Stimulated activated CD4-positive, alpha-beta T cell treated with anti-CD3 and anti-CD28 coated beads, Interleukin-2, amount 100 ng/mL, for 24 hours (primary cell): ENCODE measurements at regions not wholly inside any gene's neighbourhood (a gene's known extent, or its start where the extent isn't known, plus 50 kb on each side); places are given as distances from the start of the nearest gene placed in this dataset.

ENCODE experiments used
- DNase-seq, 2 donors: peaks; one replicate each; pipeline ENCODE4 v3.0.0-alpha.2; 2020

DNA sequence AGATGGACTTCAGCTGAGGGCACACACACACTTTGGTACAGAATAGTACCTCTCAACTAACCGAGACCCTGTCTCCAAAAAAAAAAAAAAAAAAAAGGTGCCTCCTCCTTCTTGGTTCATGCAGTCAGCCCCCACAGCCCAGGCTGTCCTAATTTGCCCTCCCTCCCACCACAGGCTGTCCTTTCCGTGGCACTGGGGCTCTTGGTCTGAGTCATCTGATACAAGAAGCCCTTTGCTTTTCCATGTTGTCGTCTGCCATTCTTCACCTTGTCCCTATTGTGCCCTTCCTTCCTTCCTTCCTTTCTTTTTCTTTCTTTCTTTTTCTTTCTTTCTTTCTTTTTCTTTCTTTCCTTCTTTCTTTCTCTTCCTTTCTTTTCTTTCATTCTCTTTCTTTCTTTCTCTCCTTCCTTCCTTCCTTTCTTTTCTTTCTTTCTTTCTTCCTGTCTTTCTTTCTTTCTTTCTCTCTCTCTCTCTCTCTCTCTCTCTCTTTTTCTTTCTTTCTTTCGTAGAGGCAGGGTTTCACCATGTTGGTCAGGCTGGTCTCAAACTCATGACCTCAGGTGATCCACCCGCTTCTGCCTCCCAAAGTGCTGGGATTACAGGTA lies 96.0 kb upstream of the IKZF1 start:
- DNase-seq: no peak

DNA sequence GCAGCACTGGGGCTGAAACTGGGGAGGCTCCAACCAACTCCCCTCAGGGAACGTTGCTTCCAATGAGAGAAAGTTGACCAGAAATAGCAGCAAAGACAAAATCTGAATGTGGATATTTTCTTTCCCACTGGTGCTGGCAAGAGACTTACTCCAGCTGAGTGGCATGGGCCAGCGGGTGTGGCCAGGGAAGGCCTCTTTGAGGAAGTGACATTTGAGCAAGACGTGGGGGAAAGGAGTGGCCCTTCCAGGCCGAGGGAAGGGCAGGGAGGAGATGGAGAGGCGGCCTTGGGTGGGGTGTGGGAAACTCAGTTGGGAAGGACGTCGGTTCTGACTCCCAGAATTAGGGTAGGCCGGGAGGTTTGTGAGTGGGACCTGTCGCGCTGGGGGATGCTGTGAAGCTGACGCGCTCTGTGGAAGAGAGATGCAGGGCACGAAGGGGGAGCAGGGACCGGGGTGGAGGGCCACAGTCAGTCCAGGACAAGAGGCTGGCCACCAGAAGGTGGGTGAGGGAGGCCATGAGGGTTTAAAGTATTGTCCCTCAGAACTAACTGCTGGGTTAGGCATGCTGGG lies 96.7 kb upstream of the IKZF1 start:
- no peak for DNase-seq

DNA sequence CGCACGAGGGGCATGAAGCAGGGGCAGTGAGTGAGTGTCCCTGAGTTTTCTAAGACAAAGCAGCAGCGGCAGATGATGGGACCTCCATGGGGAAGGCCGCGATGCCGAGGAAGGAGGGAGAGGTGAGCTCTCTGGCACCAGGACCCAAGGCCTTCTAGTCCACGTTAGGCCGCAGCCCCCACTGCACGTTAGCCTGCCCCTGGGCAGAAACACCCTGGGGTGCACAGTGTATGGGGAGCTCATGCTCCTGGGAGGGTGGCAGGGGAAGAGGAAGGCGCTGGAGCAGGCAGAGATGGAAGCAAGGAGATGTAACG lies 97.3 kb upstream of the IKZF1 start:
- no peak for DNase-seq

DNA sequence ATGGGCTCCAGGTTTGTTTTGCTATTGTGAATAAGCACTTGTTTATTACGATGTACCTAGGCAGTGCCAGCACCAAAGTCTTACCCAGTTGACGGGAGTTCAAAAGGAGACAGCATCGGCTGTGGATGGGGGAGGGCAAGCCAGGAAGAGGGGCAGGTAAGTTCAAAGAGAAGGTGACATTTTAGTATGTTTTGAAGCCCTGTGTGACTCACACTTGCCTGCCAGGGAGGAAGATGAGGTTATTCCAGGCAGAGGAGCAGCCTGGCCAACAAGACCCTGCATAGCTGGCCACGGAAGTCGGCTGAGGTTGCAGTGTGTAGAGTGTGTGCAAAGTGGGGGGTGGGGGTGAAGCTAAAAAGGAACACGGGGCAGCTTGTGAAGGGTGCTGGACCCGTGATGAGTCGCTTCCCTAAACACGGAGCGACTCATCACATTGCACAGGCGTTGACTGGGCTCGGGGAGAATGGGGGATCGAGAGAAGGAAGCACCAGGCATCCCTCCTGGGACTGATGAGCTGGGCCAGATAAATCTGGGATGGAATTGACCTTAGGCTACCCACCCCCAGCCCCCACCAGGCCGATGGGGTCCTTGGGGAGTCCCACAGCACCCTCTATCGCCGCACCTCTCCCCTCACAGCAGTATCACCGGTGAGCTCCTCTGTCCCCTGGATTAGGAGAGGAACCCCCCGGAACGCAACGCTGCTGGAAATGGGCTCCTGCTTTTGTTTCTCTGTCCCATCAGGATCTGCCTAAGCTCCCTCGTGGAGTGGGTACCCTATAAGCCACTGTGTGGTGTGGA lies 97.9 kb upstream of the IKZF1 start:
- peak; percentile 63 to 68 for DNase-seq

DNA sequence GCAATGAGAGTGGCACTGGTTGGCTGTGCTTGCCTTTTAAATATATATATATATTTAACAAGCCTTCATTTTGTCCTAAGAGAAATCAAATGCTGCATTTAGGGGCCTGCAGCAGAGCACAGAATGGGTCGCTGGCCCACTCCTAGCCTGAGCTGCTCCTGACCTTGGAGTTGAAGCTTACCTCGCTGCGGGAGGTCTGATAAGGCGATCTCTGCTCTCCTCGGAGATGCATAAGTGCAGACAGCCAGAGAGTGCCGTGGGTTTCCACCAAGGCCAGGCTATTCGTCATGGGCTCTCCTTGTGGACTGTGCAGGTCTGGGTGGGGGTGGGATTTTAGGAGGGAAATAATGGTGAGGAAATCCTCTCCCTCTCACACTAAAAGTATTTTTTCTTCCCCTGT lies 99.5 kb upstream of the IKZF1 start:
- DNase-seq: no peak

DNA sequence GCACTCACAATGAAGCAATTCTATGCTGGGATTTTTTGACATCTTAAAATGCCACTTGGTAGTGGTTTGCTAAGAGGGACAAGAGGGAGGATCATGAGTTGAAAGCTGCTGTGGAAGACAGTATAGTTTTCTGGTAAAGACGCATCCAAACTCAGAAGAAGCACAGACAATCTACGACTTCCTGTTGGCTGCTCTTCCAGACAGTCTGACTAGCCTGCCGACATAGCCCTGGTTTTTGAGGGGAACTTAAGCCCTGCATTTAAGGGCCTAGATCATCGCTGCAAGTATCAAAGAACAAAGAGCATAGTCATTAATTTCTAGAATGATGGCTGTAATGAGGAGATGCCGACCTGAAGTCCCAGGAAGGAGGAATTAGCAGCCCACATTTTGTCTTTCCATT lies 99.9 kb upstream of the IKZF1 start:
- DNase-seq: no peak

DNA sequence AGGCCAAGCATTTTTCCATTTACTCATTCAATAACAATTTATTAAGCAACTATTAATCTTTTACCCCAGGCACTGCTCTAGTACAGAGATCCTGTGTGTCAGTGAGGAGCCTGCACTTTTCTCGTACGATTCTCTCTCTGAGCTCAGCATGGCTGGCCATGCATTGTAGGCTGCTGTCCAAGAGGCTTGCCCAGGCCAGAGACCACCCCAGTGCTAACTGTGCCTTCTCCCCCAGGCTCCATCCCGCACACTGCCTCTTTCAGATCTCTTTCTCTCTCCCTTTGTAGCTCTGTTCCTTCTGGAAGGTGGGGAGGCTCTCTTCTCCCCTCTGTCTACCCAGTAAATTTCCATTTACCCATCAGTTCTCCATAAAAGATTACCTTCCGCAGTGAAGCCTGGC lies 101.0 kb upstream of the IKZF1 start:
- DNase-seq: no peak

DNA sequence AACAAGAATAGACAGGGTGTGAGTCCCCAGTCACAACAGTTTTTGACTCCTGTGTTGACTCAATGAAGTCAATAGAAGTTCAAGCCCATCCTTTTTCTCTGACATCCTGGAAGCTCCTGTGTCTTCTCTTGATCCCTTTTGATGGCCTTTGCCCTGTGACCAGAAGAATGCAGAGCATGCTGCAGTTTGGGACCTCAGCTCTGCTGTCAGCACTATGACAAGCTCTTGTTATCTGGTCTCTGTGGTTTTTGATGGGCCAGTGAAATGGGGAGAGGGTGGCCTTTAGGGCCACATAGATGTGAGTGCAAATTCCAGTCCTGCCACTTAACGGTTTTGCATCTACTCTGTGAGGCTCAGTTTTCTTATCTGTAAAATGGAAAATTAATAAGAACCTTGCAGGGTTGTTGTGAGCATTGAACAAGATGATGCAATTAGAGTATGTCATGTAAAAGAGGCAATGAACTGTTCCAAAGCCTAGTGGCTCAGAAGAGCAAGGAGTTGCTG lies 102.4 kb upstream of the IKZF1 start:
- DNase-seq: no peak

DNA sequence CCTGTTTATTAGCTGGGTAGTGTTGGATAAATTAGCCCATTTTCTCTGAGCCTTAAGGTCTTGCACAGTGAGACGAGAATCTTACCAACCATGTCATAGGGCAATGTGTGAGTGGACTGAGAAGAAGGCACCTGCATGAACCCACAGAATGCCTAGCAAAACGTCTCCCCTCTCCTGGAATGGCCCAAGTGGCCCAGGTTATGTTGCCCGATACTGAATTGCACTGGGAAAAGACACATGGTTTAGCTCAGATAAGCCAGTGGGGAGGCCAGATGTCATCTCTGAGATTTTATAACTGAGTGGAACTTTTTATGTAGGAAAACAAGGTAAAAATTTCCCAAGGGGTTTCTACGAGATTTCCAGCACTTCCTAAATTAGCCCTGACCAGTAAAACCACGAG lies 104.7 kb upstream of the IKZF1 start:
- no peak for DNase-seq

DNA sequence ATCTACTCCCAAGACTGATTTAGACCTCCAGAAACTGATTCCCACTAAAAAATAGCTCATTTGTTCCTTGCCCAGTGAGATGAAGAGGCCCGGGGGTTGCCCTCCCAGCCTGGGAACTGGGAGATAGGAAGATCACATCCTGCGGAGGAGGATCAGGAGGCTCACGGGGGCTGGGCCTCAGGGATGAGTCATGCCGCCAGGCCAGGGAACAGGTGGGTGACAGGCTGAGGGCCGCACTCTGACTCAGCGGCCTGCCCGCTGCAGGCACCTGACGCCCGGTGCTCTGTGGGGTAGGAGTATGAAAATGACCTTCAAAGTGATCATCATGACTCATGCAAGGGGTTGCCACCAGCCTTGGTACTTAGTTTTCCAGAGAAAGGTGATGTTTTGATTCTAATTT lies 104.5 kb upstream of the ZPBP start:
- DNase-seq: peak; percentile 75 to 81

DNA sequence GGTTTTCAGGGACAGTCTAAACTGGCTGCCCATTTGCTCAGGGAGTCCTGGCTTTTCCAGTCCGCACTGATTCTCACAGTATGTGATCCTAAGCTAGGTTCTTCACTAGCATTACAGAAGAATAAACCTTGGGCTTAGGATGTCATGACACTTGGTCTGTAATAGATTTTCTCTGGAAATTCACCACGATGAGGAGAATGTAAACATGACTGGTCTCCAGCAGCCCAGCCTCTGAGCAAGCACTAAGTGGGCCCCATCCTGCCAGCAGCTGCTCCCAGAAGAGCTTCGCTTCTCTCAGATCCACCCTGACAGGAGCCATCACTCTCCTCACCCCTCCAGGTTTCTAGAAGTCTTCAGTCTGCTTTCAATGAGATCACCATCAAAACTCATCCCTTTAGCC lies 103.7 kb upstream of the ZPBP start:
- no peak for DNase-seq

DNA sequence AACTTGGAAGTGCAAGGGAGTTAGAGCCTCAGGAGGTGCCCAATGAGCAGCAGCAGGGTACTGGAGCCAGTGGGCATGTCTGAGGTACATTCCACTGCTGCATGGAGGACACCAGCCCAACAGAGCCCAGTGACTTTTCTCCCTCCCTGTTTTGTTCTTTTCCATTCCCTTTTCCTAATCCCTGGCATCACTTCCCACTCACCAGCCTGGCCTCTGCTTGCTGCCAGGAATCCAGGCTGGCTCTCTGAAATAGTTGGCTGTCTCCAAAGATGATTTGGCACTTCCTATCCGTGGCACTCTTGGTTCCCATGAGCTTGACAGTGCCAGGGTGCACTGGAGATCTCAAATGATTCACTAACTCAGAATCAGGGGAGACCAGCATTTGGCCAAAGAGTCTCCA lies 97.7 kb upstream of the ZPBP start:
- no peak for DNase-seq

DNA sequence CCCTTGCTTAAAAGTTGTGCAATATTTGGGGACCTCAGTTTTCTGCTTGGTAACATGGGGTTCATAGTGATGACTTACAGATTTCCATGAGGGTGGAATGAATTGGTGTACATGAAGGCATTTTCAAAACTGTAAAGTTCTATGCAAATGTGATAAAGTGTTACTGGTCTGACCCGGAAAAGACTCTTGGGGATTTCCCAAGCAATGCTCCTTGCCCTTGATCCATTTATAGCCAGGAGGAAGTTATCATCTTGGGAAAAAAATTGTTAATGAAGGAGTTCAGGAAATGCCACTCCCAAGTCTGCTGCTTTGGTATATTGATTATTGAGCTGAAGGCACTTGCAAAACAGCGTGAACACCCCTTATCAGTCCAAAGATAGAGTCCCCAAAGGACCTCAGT lies 96.3 kb upstream of the ZPBP start:
- no peak for DNase-seq

DNA sequence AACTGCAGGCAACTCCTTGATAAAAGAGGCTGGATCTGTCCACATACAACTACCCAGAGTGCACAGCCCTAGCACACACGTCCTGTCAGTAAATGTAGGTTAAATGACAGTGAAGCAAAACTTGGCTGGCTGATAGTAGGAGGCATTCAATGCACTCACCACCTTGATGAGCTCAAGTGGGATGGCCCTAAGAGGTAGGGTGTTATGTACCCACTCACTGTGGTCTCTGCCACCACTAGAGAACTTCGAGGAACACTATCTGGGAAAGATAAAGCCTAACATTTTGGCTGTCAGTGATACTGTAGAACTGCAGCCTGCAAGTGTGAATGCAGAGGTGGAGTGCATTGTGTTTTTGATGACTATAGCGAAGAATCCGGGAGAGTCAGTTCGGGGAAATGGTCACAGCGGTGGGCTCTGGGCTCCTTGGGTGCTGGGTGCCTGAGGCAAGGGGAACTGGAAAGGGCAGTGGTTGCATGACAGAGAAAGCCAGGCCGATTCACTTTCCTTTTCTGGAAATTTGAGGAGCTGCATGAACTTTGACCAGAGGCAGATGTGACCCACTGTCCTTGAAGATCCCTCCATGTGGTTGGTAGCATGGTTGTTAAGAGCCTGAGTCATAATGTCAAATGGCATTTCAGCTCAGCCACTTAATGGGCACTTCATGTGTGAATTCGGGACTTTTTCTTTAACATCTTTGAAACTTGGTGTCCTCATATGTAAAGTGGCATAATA lies 93.1 kb upstream of the ZPBP start:
- no peak for DNase-seq

DNA sequence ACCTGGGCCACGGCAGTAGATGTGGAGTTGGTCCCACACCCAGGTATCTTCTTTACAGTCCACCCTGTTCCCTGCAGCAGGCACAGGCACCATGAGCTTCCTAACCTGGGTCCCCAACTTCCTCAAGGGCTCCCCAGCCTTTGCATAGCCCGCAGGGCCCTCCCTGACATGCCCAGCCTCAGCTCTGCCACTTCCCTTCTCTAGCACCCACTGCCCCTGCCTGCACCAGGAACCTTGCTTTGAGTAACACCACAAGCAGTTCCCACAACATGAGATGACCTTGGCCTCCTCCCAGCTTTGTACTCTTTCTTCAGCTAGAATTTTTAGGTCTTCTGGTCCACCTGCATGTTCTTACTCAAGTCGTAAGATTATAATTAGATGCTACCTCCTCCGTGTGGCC lies 92.2 kb upstream of the ZPBP start:
- DNase-seq: no peak

DNA sequence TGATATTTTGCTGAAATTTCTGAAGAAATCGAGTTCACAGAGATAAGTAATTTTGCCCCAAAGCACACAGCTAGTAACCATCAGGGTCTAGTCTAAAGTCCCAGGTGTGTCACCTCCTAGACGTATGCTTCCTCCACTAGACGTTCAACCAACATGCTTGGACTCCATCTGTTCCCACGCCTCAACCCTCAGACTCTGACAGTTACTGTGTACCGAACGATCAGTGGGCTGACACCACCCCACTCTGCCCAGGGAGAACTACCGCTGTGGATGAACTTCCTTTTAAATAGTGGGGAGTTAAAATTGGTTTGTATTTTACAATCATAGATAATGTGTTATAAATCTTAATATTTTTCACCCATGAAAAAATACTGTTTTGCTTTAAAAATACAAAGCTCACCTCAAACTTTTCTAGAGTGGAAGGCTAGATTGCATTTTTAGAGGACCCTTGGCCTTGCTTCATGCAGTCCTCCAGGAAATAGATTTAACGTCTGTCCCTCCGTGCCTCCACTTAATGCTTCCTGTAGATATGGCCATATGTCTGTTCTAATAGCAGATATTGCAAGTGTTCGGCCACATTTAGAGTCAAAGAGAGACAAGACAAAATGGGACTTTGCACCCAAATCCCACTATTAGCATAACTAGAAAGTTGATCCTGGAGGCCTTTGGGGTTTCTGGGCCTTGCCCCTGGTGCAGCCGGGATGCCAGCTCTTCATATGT lies 91.4 kb upstream of the ZPBP start:
- no peak for DNase-seq

DNA sequence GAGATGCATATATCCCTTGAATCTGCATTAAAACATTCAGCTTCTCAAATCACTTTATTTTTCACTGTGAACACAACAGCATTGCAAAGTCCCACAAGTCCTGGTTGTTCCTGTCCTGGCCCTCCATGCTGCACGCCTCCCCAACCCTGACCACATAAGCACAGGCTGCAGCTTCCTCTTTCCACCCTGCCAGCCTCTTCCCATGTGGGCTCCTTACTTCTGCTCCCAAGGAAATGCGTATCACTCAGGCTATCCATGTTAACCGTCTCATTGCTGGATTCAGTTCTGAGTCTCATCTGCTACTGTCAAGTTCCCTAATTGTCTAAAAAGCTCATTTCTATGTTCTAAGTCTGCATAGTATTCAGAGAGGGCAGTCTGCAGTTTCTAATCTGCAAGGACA lies 89.7 kb upstream of the ZPBP start:
- no peak for DNase-seq

DNA sequence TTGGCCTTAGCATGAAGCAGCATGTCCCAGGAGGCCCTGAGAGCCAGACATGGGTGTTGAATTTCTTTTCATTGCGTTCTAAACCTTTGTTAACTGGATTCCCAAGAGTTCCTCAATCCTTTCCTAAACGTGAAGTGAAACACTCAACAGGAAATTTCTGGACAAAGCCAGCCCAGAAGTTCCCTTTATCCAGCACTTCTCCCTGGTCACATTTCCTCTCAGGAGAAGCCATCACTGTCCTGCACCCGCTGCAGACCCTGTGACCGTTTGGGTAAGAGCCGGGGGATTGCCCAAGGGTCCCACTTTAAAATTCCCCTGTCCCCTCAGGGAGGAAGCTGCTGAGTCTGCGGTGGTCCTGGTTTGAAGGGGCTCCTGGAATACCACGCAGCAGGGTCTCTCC lies 88.0 kb upstream of the ZPBP start:
- DNase-seq: no peak

DNA sequence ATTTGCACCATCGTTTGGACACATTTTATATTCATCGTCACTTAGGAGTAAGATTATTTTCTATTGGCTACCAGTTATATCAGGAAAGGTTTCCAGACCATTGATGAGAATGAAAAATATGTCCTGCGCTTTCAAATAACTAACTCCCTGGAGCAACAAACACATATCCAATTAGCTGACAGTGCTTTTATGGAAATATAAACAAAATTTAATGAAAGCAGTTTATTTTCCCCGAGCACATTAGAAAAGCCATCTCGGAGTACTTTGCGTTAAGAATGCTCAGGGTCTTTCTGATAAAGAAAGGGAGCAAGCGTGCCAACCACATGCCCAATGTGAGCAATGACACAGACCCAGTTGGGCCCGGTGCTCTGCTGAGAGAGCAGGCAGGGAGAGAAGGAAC lies 85.1 kb upstream of the ZPBP start:
- no peak for DNase-seq

DNA sequence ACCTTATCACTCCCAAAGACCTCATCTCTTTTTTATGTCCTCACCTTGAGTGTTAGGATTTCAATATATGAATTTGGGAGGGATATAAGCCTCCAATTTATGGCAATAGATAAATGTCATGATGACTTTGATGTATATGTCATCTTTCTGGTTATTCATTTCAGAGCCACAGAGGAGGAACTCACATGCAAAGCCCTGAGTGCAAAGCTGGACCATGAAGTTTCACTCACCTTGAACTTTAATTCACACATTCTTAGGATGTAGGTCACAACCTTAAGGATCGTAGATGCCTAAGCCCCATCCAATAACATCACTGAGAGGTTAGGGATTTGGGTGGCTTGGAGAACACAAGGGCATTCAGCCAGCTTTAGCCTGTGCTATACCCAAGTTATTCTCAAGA lies 81.9 kb upstream of the ZPBP start:
- no peak for DNase-seq

DNA sequence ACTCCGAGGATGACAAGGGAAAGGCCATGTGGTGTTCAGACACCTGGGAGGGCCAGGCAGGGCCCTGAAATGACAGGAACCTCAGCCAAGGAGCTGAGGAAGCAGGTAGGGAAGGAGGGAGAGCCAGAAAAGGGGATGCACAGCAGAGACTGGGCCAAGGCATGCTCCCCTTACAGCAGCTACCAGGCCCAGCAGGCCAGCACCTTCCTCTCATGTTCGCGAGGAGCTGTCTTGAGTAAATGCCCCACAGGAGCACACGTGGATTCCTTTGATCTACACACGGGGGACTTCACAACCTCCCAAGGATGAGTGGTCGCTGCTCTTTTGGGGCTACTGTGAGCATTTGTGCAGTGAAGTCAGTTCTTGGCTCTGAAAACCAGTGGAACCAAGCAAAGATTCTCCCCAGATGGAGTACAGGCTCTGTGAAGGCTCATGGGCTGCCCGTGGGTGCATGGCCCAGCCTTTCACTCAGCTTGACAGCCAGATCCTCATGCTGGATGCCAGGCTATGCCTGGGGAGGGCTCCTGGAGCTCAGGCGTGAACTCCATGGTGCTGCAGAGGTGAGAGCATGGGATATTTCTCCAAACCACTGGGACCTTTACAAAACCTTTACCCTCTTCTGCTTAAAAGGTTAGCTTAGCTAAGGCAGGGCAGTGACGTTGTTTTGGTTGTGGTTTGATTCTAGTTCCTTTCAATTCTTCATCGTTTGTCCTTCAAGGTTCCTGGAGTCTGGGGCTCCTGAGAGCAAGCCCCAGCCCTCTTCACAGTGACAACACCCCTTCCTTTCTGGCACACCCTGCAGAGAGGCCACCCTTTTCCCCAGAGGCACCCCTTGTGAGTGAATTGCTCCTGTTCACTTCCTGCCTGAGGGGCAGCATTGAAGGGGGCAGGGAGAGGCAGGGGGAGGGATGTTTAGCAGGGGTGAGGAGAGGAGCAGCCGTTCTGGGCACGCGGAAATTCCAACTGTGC lies 74.2 kb upstream of the ZPBP start:
- DNase-seq: peak in 1 of 2 donors; percentile 7

DNA sequence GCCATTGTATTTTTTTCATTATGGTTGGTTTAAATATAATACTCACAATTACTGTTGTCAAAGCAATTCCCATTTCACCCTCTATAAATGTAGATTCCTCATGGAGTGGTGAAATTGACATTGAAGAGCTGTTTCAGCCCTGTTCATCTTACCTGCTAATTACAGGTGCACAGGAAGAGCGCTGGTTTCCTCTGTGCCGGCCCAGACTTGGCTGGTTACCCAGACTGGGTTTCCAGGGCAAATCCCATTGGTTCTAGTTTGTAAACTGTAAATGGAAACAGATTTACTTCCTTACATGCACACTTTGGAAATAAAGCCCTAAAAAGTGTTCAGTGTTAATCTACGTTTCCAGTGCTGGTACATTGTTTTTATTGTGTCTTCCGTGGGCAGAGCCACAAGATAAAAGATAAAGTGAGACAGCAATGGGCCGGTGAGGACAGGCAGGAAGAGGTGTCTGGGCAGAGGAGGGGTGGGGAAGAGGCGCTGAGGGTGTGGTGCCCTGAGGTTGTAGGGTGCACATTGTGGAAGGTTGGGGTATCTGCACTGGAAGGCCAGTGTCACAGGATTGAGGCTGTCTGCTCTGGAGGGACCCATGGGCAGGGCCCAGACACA lies 71.6 kb upstream of the ZPBP start:
- DNase-seq: no peak
